GM19455 (cell line): ENCODE measurements at regions not wholly inside any gene's neighbourhood (a gene's known extent, or its start where the extent isn't known, plus 50 kb on each side); places are given as distances from the start of the nearest gene placed in this dataset.
"Not testable (repeated sequence)": the region's sequence is repeated elsewhere in the genome, so short reads cannot be mapped to it uniquely, and the experiment has no call there.

ENCODE experiments used
- ATAC-seq: cut with Tn5 transposase; IDR thresholded peaks from one replicate; pipeline ENCODE4 v1.9.1; 2021; ENCODE audit not compliant: unreplicated experiment

DNA sequence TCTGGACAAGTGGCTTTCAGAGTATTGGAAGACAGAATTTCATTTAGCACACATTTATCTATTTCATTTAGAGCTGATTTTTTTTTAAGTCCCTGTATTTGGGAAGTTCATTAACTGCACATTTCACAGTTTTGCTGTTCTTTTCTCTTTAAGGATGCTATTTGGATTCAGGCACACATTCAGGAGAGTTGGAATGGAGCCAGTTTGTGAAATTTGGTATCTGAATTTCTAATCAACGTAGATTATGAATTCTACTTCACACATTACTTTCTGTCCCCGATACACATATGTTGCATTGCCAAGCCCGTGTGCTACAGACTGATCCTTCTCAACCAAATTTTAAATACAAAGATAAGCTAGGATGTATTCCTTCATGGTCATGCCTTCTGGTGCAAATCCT, 503.9 kb downstream of the IRS1 start:
- no peak for ATAC-seq

DNA sequence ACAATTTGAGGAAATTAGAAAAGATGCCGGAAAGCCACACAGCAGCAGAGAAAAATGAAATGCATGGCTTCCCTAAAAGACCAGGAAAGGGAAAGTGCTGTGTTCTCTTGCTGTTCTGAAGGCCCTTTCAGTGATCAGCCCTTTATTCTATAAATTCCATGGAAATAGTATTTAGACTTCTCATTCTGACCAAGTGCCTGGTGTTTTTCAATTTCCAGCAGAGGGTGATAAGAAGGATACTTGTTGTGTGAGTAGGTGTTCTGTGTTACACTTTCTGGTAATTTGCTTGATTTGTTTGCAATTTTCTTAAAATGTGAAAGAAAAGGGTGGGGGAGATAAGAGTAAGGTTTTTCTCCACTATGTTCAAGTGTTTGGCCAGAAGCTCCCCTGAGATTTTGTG, 504.5 kb downstream of the IRS1 start:
- no peak for ATAC-seq

DNA sequence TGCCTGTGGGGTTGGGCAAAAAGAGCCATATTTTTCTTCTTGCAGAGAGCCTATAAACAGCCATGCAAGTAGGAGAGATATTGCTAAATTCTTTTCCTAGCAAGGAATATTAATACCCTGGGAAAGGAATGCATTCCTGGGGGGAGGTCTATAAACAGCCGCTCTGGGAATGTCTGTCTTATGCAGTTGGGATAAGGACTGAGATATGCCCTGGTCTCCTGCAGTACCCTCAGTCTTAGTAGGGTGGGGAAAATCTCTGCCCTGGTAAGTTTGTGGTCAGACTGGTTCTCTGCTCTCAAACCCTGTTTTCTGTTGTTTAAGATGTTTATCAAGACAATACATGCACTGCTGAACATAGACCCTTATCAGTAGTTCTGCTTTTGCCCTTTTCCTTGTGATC, 508.3 kb downstream of the IRS1 start:
- not testable (repeated sequence) for ATAC-seq

DNA sequence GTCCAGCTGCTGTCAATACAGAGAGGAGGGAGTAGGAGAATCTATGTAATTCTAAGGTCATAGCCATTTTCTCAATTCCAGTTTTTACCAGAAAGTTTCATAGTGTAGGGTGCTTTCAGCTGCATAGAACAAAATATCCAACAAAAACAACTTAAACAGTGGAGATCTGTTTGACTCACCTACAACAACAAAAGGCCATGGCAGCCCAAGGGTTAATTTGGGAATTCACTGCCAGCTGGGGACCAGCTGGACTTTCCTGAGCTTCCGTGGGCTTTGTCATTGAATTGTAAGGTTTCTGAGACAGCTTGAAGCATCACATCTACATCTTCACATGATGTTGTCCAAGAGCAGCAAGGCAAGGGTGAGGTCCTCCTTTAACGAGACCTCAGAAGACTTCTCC, 512.7 kb downstream of the IRS1 start:
- ATAC-seq = no peak

DNA sequence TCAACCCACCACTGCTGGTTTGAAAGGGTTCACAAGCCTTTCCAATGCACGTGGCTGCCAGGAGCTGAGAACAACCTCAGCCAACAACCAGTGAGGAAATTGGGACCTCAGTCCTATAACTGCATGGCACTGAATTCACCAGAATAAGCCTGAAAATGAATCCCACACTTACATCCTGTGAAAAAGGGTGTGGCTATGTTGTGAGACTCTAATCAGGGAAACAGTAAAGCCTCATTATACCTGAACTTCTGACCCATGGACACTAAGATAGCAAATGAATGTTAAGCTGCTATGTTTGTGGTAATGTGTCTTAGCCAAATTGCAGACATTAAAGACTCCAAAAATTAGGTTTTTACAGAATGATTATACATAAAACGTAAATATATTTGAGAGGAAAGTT, 515.8 kb downstream of the IRS1 start:
- ATAC-seq = no peak

DNA sequence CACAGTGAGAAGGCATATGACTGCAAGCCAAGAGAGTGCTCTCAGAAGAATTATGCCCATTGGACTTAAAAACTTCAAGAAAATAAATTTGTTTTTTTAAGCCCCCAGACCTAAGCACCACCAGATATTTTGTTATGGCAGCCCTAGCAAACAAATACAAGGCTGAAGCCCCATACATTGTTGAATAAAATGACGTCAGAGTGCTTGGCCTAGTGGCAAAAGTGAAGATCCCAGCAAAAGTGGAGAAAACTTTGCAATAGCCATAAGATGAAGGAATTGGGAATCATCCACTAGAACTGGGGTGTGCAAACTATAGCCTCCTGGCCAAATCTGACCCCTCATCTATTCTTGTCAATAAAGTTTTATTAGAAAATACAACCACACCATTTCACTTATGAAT, 517.5 kb downstream of the IRS1 start:
- ATAC-seq = no peak

DNA sequence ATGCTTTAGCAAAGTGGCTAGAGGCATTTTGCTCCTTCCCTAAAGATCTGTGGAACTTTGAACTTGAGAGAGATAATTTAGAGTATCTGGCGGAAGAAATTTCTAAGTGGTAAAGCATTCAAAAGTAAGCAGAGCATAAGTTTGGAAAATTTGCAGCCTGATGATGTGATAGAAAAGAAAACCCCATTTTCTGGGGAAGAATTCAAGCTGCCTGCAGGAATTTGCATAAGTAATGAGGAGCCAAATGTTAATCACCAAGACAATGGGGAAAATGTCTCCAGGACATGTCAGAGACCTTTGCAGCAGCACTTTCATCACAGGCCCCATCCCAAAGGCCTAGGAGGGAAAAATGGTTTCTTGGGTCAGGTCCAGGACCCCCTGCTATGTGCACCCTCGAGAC, 519.5 kb downstream of the IRS1 start:
- ATAC-seq = not testable (repeated sequence)

DNA sequence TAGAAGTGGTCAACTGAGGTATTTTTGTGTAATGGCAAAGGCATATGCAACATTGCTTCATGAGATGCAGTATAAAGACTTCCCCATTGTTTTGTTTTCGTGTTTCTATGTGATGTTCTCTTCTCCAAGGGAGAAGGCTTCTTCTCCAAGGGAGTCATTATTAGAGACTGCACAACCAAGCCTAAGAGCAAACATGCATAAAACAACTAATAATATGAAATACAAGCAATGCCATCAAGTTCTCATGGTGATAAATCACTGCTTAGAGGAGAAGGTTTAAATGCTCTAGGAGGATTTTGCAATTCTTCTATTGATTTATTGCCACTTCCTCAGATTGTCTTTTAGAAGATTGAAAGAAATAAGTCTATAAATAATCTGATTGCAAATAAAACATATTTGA, 524.4 kb downstream of the IRS1 start:
- no peak for ATAC-seq

DNA sequence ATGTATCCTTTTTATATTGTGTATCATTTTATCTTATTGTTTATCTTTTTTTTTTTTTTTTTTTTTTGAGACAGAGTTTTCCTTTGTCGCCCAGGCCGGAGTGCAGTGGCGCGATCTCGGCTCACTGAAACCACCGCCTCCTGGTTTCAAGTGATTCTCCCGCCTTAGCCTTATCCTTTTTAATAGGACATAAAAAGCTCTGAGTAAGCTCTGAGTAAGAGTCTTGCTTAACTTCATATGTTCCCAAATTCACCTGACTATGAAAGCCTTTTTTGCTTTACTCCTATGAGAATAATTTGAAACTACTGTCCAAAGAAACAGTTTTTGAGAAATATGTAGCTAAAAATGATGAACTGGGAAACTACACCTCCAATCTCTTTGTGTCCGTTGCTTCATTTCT, 525.5 kb downstream of the IRS1 start:
- ATAC-seq = no peak

DNA sequence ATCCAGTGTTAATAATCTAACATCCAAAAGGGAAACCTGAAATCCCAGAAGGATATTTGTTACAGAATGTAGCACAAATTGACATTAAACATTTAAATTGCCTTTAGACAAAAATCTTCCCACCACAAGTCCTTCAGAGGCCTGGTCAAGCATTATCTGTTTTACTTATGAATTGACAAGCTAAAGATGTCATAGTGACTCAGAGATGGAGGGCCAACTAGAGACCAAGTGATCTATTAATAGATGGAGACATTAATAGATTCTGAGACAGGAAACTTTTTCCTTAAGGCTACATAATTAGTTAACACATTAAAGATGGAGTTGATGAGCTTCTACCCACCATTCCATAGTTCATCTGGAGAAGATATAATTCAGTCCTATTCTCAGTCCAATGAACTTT, 526.2 kb downstream of the IRS1 start:
- ATAC-seq = no peak

DNA sequence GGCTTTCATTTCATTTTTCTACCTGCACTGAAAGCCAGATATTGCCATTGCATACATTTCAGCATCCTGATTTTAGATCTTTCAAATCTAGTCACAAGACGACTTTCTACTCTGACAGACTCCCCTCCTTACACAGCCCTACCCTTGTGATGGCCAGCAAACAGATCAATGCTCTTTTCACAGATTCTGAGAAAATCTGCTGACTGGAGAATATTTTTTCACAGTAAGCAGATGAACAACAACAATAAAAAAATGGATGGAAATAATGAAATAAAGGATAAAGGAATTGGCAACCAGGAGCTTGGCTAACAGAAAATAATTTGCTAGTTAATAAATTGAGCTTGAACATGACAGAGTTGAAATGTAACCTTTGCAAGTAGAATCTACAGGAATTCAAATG, 527.2 kb downstream of the IRS1 start:
- ATAC-seq = no peak

DNA sequence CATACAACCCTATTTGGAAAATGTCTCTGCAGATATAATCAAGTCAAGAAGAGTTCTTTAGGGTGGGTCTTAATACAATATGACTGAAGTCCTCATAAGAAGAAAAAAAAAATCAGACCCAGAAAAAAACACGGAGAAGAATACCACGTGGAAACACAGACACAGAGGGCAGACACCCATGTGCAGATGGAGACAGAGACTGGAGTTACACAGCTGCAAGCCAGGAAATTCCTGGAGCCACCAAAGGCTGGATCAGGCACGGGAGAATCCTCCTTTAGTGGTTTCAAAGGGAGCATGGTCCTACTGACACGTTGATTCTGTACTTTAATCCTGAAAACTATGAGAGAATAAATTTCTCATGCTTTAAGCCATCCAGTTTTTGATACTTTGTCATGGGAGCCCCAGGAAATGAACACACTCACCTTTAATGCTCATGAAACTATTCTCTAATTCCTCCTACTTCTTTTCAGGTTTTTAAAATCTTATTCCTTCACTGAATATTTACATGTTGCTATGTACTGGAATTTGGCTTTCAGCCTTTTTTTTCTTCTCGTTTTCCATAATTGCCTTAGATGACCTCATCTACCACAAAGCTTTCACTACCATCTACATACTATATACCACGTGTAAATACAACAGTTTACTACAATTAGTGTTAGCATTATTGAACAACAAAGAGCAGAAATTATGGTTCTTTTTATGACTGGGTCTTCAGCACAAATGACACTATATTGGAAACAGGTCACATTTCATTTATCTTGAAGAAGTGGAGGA, 529.1 kb downstream of the IRS1 start:
- ATAC-seq = no peak

DNA sequence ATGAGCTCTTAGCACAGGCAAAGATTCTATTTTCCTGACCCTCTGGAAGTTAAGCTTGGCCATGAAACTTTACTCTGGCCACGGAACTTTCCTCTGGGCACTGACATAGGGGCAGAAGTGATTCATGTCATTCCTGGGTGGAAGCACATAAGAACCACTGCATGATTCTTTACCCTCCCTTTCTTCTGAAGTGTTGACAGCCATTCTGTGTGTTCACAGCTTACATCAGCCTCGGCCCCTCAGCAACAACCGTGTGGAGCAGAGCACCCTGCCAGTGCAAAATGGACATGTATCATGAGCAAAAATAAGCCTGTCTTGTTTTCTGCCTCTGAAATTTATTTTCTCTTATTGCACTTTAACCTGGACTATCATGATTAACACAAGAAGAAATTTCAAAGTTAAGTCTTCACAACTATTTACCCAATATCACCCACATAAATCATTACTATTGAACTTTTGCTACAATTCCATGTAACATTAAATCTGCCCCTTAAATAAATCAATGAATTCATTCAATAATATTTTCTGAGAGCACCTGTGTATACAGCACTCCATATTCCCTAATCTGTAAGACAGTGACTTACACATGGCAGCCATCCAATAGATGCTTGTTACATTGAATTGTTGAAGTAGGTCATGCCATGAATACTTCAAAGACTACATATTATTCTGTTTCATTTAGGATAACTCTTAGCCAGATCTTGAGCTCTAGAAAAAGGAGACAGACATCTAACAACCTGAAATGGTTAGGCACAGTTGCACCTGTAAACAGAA, 531.9 kb downstream of the IRS1 start:
- ATAC-seq = no peak

DNA sequence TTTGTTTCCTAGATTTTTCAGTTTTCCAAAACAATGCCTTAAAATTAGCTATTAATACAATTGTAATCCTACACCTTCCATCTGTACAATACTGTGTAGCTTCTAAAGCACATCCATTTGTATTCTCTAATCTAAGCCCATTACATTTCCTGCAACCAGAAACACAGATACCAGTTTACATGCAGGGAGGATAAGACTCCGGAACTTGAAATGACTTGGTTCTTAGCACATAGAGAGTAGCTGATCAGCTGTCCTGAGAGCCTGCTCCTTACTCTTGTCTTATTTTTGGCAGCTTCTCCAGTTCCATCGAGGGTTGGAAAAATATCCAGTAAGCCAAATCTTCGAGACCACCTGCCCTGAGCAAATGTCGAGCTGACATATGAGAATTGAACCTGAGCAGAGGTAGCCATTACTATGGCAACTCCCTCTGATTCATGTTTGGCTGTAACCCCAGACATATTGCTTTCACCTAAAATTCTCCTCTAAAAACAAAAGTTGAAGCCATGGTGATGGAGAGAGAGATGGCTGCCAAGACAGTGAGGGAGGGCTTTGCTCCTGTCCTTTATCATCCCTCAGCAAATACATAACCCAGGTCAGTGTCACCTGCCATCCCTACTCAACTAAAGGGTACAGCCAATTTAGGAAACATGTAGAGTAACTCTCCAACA, 542.8 kb downstream of the IRS1 start:
- ATAC-seq = no peak

DNA sequence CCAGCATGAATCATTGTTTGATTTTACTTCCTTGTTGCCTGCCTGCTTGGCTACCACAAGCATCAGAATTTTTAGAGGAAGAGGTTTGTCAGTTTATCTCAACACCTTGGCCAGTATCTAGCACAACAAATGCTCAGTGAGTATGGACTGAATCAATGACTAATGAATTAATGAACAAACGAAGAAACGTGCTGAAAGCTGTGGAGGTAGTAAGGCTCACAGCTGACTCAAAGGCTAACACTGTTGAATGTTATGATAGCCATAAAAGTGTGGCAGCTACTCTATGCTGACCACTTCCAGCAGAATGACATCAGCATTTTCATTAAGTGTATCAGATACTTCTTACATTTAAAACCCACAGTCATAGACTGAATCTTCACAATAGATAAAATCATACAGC, 543.4 kb downstream of the IRS1 start:
- no peak for ATAC-seq

DNA sequence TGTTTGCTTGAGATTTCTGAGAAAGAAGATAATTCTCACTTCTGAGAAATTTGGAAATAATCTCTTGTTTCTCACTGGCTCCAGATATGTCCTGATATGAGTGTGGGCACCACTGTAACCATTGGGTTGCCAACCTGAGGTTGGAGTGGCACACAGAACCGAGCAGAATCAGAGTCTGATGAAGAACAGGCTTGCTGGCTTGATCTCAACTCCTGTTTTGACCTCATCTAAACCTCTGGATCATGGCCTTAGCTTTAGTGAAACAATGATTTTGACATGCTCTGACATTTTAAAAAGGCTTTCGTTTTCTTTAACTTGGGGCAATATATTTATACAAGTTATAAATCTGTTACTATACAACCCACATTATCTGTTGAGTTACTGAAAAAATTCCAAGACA, 548.0 kb downstream of the IRS1 start:
- ATAC-seq = no peak

DNA sequence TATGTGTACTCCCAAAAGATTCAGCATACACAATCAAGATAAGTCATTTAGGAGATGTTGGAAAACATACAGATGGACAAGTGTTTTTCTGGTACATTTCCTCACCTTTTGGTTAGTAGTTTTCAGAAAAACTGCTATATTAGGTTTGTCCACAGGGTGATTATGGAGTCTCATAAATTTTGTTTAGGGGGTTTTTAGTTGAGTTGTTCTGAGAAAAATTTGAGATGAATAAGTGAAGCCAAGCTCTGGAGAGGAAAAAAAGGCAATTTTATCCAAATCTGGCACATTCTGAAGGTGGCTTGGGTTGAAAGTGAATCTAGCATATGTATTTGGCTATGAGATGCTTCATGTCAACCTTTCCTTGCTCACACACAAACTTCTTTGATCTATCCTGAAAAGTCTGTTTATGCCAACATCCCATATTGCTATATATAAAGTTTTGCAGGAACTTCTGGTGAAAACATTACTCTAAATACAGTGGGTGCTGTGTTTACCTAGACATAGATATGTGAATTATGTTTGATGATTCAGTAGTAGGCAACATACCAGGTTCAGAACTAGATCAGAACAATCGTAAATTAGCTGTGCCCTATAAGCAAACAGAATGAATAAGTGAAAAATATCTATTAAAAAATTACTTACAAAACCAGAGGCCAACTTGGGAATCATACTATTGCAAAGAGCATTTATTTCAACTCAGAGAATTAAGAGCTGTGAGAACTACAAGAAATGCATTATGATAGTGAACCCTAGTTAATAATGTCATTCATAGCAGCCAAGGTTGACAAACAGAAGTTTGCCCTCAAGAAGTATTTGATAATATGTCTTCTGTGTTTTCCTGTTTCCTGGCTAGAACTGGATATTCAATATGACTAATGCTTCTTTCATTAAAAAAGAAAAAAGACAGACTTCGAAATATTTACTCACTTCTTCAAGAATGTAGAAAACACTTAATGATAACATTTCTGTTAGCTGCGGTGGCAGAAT, 552.0 kb downstream of the IRS1 start:
- ATAC-seq = no peak

DNA sequence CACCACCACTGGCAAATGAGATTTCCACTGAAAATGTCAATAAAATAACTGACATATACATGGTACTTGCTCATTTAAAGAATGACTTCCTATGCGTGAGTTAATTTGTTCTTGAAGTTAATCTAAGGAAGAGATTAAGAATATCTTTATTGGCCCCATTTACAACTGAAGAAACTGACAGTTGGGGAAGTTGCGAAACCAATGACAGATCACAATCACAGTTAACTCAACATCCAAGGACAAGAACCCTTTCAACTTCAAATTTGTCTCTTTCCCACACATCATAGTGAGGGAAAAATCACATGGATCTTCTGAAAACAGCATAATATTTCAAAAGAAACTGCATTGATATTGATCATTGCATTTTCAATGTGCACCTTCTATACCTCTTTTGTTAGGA, 565.4 kb downstream of the IRS1 start:
- ATAC-seq = no peak

DNA sequence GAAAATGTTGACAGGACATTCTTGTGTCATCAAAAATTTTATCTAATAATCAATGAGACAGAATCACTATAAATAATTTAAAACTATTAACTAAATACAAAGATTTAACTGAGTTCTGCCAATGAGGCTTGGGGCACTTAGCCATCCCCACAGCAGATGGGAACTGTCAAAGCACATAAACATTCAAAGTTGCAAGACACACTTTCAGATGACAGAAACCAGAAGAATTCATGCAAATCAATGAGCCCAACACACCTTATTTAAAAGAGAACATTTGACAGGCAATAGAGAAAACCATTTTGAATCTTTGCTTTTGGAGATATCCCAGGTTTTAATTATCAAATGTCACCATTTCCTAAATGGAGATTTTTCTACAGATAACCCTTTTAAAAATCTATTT, 566.2 kb downstream of the IRS1 start:
- ATAC-seq = no peak

DNA sequence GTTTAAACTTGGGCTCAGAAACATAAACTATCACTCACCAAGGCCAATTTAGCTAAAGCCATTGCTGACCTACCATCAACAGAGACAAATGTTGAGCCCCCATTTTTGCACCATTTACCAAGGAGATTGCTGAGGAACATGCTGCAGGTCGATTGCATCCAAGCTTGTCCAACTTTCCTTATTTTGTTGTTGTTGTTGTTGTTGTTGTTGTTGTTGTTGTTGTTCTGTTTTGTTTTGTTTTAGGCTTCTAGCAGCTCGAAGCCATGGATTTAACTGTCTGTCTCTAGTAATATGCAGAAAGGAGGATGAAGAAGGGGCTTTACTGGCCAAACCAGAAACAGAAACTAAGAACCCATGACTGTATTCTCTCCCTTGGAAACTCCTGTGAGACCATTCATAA, 571.5 kb downstream of the IRS1 start:
- ATAC-seq = no peak

DNA sequence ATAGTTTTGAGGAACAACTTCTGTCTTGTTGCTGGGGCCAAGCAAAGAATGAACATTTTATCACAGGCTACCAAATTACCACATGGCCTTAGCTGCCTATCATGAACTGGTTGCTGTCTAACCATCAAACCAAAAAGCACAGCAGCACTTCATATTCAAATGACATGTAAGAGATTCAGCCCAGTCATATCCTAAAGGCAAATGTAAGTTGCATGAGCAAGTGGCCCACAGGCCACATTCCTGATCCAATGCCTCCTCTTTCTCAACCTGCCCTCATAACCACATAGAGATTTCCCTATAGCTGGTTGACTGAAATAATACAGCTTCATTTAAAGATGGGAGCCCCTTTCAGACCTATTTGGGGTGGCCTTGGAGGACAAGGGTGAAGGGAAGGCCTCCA, 572.3 kb downstream of the IRS1 start:
- no peak for ATAC-seq
